RPMI7951 (cell line): ENCODE measurements at regions not wholly inside any gene's neighbourhood (a gene's known extent, or its start where the extent isn't known, plus 50 kb on each side); places are given as distances from the start of the nearest gene placed in this dataset.
"Not testable (repeated sequence)": the region's sequence is repeated elsewhere in the genome, so short reads cannot be mapped to it uniquely, and the experiment has no call there.

Source experiments
- DNase-seq: peaks from one replicate; pipeline ENCODE4 v3.0.0-alpha.2; 2012; ENCODE audit warnings: low read depth

DNA sequence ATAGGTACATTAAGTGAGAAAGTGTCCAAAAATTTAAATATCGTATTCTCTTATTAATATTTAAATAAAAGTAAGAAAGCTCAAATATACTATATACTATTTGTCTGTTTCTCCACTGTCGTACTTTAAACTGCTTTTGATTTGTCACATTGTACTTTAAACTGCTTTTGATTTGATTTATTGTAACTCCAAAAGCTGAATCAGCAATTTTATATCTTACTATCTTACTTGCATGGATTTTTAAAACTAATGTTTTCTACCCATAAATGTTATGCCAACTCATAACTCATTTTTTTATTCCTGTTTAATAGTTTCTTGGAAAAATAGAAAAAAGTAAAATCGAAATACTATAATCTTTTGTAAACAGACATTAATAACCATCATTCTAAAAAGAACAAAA lies 1128.2 kb upstream of the ACVR2A start:
- DNase-seq: no peak

- DNase-seq: no peak
These were observed 1135.8 kb upstream of the ACVR2A start for GRCh38 chr2:146709004-146709403.

DNA sequence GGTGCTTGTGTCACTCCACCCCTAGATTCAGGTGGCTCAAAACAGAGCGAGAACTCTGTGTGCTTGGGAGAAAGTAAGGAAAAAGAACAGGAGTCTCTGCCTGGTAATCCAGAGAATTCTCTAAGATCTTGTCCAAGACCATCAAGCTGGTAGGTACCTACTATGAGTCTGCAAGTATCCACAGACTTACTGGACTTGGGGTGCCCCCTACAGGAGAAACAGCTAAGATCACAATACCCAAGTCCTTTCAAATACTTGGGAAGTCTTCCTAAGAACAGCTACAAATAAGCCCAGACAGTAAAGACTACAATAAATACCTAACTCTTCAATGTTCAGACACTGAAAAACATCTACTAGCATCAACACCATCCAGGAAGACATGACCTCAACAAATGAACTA lies 1143.6 kb upstream of the ACVR2A start:
- DNase-seq: no peak

GRCh38 chr2:146697307-146697706 lies 1147.5 kb upstream of the ACVR2A start:
- DNase-seq: no peak

- DNase-seq: not testable (repeated sequence)
These were observed 1148.0 kb upstream of the ACVR2A start for GRCh38 chr2:146696787-146697186.

- DNase-seq: no peak
These were observed 1162.8 kb upstream of the ACVR2A start for GRCh38 chr2:146681991-146682390.

DNA sequence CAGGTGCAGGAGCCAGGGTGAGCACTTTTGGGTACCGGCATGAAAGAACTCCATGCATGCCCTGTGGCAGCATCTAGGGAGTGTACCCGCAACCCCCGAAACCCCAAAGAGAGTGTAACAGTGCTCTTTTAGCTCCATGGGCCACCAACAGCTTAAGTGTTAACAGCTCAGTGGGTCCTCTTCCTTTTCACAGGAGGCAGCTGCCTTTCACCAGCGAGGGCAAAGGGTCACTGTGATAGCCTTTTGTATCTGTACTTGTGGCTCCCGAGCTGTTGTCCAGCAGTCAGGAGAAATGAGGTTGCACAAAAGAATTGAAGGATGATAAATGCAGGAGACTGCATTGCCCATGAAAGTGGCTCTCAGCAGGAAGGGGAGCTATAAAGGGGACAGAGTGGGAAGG lies 1166.3 kb upstream of the ACVR2A start:
- no peak for DNase-seq

DNA sequence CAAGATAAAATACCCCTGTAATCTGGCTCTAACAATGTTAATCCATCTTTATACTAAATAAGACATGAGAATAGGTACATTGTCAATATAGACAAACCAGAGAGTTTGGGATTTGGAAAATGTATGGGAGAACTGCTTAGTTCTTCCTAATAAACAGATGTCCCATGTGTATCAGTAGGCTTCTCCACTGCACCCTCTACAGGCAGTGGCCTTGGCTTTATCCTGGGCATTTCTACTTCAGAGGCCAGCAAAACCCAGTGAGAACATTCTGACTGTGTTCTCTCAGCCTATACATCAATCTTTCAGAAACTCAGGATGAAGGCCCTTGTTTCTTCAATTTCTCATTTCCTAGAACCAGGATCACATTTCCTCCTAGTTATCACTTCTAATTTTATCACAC lies 1167.5 kb upstream of the ACVR2A start:
- no peak for DNase-seq

GRCh38 chr2:146669735-146670134 lies 1175.1 kb upstream of the ACVR2A start:
- DNase-seq: no peak

DNA sequence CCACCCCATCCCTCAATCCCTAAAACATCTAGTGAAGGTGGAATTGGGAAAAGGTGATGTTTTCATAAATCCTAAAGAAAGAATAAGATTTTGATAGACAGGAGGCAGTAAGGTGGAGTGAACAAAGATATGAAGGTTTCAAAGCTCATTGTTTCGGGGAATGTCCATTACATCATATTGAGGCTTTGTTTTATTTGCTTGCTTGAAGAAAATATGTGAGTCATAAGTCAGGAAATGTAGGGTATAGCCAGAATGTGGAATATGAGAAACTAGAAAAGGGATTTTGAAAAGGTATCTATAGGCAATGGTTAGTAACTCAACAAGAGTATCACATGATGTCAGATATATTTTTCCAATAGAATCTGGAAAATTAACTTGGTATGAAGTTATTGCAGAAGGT lies 1178.5 kb upstream of the ACVR2A start:
- DNase-seq: no peak

GRCh38 chr2:146665800-146666199 lies 1179.0 kb upstream of the ACVR2A start:
- DNase-seq: no peak

- DNase-seq: peak; percentile 21
These were observed 1183.2 kb upstream of the ACVR2A start for GRCh38 chr2:146661473-146662096.

- no peak for DNase-seq
These were observed 1184.9 kb upstream of the ACVR2A start for GRCh38 chr2:146659976-146660375.

GRCh38 chr2:146652311-146652710 lies 1192.5 kb upstream of the ACVR2A start:
- DNase-seq: no peak

GRCh38 chr2:146651361-146651760 lies 1193.5 kb upstream of the ACVR2A start:
- DNase-seq: no peak

DNA sequence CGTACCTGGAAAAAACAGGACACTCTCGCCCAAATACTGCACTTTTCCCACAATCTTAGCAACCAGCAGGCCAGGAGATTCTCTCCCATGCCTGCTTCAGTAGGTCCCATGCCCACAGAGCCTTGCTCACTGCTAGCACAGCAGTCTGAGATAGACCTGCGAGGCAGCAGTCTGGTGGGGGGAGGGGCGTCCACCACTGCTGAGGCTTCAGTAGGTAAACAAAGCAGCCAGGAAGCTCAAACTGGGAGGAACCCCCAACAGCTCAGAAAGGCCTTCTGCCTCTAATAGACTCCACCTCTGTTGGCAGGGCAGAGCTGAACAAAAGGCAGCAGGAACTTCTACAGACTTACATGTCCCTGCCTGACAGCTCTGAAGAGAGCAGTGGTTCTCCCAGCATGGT lies 1202.8 kb upstream of the ACVR2A start:
- DNase-seq: no peak

DNA sequence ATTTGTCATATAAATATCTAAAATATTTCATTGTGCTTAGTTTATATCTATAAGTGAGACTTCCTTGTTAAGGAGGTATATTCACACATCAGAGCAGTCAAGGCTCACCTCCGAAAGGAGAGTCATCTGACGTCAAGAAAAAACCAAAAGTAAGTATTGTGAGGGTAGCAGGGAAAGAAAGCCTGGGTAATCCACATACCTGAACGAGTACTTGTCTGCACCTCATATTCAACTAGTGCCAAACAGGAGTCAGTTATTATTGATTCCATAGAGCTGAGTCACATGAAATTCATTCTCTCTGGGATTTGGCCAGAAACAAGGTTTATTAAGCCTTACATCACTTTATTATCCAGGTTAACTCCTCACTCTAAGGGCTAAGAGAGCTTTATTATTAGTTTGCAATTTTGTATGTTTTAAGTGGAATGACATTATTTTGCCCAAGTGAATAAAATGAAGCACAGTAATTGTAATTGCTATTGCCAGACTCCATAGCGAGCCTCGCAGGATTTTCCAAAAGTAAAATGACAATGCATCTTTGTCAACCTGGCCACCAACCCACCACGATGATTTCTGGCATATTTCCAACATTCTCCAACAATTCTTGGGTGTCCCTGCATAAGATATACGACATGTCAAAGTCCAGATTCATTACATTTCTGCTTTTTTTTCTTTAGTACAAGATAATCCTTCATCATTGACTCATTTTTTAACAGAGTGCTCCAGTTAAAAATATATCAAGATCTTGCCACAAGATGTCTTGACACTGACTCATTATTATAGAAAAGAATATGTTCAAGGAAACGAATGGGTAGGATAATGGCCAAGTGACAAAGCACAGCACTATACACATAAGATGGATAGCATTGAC lies 1210.4 kb upstream of the ACVR2A start:
- no peak for DNase-seq

GRCh38 chr2:146633159-146633558 lies 1211.7 kb upstream of the ACVR2A start:
- DNase-seq: no peak

- DNase-seq: no peak
These were observed 1212.1 kb upstream of the ACVR2A start for GRCh38 chr2:146632707-146633106.

DNA sequence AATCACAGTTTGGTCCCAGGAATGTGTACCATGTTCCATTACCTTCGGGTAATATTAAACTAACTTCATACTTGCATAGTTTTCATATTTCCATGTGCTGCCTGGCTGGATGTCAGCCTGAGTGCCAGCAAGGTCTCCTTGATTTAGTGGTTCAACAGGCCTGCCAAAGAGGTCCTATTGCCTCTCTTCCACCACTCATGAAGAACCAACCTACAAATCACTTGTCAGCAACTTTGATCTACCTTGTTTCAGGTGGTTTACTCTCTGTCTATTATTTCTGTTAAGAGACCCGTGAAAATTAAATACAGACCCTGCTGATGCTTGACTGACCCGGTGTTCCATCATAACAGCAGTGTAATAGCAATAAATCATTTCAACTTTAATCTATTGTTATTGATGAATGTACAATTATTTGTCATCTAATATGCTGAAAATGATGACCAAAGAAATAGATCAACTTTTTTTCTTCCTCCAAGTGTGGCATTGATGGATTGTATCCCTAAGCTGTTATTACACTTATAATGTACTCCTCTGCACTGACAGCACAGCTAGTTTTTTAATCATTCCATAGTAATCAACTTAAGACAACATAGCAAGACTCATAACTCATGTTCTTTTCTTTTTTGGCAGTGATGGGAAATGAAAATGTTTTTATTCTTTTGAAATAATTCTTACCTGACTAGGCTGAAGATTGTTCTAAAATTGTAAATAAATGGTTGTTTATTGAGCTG lies 1220.2 kb upstream of the ACVR2A start:
- DNase-seq: no peak

DNA sequence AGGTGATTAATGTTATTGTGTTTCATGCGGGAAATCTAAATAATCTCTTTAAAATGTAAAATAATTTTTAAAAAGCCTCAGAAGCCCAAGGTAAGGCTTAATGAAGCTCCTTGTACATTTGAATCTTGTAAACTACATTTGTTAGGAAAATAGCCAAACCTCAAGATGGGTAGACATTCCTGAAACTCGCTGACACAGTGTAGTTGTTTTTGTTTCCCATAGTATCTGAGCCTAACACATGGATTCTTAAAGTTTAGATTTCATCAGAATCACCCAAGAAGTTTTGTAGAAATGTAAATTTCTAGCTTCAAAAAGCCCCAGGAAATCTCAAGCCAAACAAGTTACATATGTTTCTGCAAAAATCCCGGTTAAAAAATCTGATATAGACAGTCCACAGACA lies 1221.1 kb upstream of the ACVR2A start:
- no peak for DNase-seq

DNA sequence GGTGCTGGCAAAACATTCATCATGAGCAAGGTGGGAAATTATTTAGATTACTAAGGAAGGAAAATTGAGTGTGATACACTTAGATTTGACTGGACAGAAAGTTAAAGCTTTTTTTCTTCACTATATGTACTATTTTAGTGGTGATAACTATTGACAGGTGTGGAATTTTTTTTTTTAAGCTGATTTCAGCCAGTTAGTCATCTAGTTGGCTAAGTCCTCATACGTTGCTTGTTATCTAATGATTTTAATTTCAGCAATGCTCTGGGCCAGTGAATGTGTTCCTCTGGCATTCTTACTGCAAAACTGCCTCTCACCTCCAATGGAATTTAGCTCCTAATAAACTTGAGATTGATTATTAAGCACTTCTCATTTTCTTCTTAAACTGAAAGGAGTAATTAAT lies 1223.2 kb upstream of the ACVR2A start:
- no peak for DNase-seq

DNA sequence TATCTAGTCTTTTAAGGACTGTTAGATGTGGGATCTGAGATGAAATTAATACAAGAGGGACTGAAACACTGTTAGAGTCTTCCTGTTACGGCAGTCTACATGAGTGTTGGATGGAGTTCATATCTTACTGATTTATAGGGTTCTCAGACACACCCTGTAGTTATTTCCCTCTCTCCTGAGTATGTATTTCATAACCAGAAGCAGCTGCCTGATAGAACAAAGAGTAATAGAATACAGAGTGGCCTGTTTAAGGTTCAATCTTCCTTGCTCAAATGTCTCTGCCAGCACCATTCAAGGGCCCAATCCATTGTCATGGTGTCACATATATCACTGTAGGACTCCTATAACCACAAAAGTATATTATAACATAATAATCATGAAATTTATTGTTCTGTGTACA lies 1229.1 kb upstream of the ACVR2A start:
- no peak for DNase-seq
